GM23338 (cell line): ENCODE measurements at regions not wholly inside any gene's neighbourhood (a gene's known extent, or its start where the extent isn't known, plus 50 kb on each side); places are given as distances from the start of the nearest gene placed in this dataset.

ENCODE experiments used
- ATAC-seq: fragments of 200-7000 bp; cut with Tn5 transposase; 3 replicates; pipeline ENCODE4 v1.9.1; 2020
- DNase-seq: peaks from one replicate; pipeline ENCODE4 v3.0.0-alpha.2; 2015; ENCODE audit warnings: low spot score
- H2AFZ ChIP-seq: fragments of 200-600 bp; sonication (generic); 2 replicates; pipeline ENCODE4 v1.8.0; 2016; ENCODE audit warnings: antibody characterized with exemption, mild to moderate bottlenecking, moderate library complexity
- H3F3A ChIP-seq: fragments of 200-600 bp; sonication (generic); replicated peaks from 2 replicates; pipeline ENCODE4 v1.8.0; 2017; ENCODE audit warnings: antibody characterized with exemption, mixed run types, low read depth
- H3K27ac ChIP-seq: fragments of 200-600 bp; sonication (generic); 2 replicates; pipeline ENCODE4 v1.6.1; 2016; ENCODE audit warnings: low read depth
- H3K27me3 ChIP-seq: fragments of 200-600 bp; sonication (generic); 2 replicates; pipeline ENCODE4 v1.8.0; 2016; ENCODE audit warnings: mild to moderate bottlenecking, mixed run types, moderate library complexity; ENCODE audit not compliant: insufficient read depth
- H3K36me3 ChIP-seq: fragments of 200-600 bp; sonication (generic); 2 replicates; pipeline ENCODE4 v1.8.0; 2016; ENCODE audit warnings: mild to moderate bottlenecking; ENCODE audit not compliant: insufficient read depth
- H3K4me1 ChIP-seq: fragments of 200-600 bp; sonication (generic); 2 replicates; pipeline ENCODE4 v1.8.0; 2016; ENCODE audit warnings: mild to moderate bottlenecking, moderate library complexity; ENCODE audit not compliant: insufficient read depth
- H3K4me2 ChIP-seq: fragments of 200-600 bp; sonication (generic); 2 replicates; pipeline ENCODE4 v1.7.1; 2017; ENCODE audit warnings: mixed run types
- H3K4me3 ChIP-seq: fragments of 200-600 bp; sonication (generic); 2 replicates; pipeline ENCODE4 v1.6.1; 2016; ENCODE audit warnings: mixed run types
- H3K79me2 ChIP-seq: fragments of 200-600 bp; sonication (generic); replicated peaks from 2 replicates; pipeline ENCODE4 v1.8.0; 2017; ENCODE audit warnings: mild to moderate bottlenecking; ENCODE audit not compliant: insufficient read depth
- H3K9me2 ChIP-seq: fragments of 200-600 bp; sonication (generic); 2 replicates; pipeline ENCODE4 v1.8.0; 2017; ENCODE audit not compliant: insufficient read depth
- H4K20me1 ChIP-seq: fragments of 200-600 bp; sonication (generic); replicated peaks from 2 replicates; pipeline ENCODE4 v1.8.0; 2017; ENCODE audit warnings: mild to moderate bottlenecking; ENCODE audit not compliant: insufficient read depth
- H3K27ac Mint-ChIP-seq: 2 replicates; pipeline ENCODE4 v1.8.0; 2020; ENCODE audit warnings: inconsistent platforms, mild to moderate bottlenecking, moderate library complexity, mixed read lengths
- H3K27me3 Mint-ChIP-seq: 3 replicates; pipeline ENCODE4 v1.8.0; 2022; ENCODE audit warnings: low read depth, mild to moderate bottlenecking, moderate library complexity, mixed read lengths, inconsistent platforms; ENCODE audit not compliant: insufficient read depth, poor library complexity
- H3K36me3 Mint-ChIP-seq: 3 replicates; pipeline ENCODE4 v1.8.0; 2021; ENCODE audit warnings: low read depth, mild to moderate bottlenecking, inconsistent platforms, moderate library complexity, mixed read lengths
- H3K4me1 Mint-ChIP-seq: 3 replicates; pipeline ENCODE4 v1.8.0; 2020; ENCODE audit warnings: mild to moderate bottlenecking, inconsistent platforms, mixed read lengths
- H3K4me3 Mint-ChIP-seq: 3 replicates; pipeline ENCODE4 v1.8.0; 2021; ENCODE audit warnings: moderate library complexity, mild to moderate bottlenecking, inconsistent platforms, mixed read lengths
- H3K9me3 Mint-ChIP-seq: 3 replicates; pipeline ENCODE4 v1.8.0; 2020; ENCODE audit warnings: moderate library complexity, mild to moderate bottlenecking, inconsistent platforms, mixed read lengths
- CREB1 ChIP-seq: fragments of 250-450 bp; sonication (Bioruptor Pico); IDR thresholded peaks from 2 replicates; pipeline ENCODE4 v1.5.0; 2020; ENCODE audit warnings: low read depth, mild to moderate bottlenecking, moderate library complexity
- JUNB ChIP-seq: IDR thresholded peaks from one replicate; pipeline ENCODE4 v1.6.1; 2016; ENCODE audit warnings: antibody characterized with exemption; ENCODE audit not compliant: unreplicated experiment
- NANOG ChIP-seq: IDR thresholded peaks from 2 replicates; pipeline ENCODE4 v1.6.1; 2016; ENCODE audit warnings: antibody characterized with exemption, borderline replicate concordance
- POLR2AphosphoS5 ChIP-seq: IDR thresholded peaks from 2 replicates; pipeline ENCODE4 v1.6.1; 2016; ENCODE audit warnings: antibody characterized with exemption, low read depth
- STAT1 ChIP-seq: IDR thresholded peaks from one replicate; pipeline ENCODE4 v1.6.1; 2016; ENCODE audit warnings: antibody characterized with exemption; ENCODE audit not compliant: unreplicated experiment
- ZNF114 ChIP-seq: fragments of 250-450 bp; sonication (Bioruptor Pico); IDR thresholded peaks from 2 replicates; pipeline ENCODE4 v1.5.0; 2020; ENCODE audit warnings: mild to moderate bottlenecking, moderate library complexity
- ZNF331 ChIP-seq: fragments of 250-450 bp; sonication (Bioruptor Pico); IDR thresholded peaks from 2 replicates; pipeline ENCODE4 v1.5.0; 2020; ENCODE audit warnings: low read depth, mild to moderate bottlenecking, moderate library complexity
- TF ChIP-seq, protein P1 (sequence below), 2 experiments: fragments of 200-600 bp in 1 of 2; sonication (generic) in 1 of 2; conservative IDR thresholded peaks; 2 replicates each; pipeline versions ENCODE4 v1.5.1 to v1.6.1; 2016 to 2017; ENCODE audit warnings: antibody characterized with exemption in 2 of 2, low read depth in 2 of 2, mild to moderate bottlenecking in 2 of 2, moderate library complexity in 1 of 2

DNA sequence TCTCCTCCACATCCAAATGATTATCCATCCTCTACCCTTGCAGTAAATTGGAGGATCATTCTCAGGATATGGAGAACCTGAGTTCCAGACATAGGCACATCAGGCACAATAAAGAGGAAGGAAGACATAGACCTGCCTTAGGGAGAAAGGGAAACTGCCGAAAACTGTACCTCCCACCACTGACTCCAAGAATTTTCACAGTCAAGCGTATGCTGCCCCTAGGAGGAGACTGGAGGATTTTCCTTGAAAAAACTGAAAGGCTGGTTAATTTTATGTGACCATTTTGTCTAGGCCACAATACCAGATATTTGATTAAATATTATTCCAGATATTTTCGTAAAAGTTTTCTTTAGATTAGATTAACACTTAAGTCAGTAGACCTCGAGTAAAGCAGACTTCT is 638.5 kb upstream of the PKDCC start:
- Histone ChIP-seq H3K4me2 (no peak overlapping the region), H3F3A (no peaks in the 10 kb centered on the region), H3K4me1 (no peaks in the 10 kb centered on the region), H3K27ac (no peak overlapping the region), H3K4me3 (no peak overlapping the region), H2AFZ (peak overlapping the region; percentile 36; the same call in 1 of the 2 replicates), H3K79me2 (no peaks in the 10 kb centered on the region), H3K27me3 (no peaks in the 10 kb centered on the region), H3K9me2 (no peaks in the 10 kb centered on the region), H4K20me1 (no peaks in the 10 kb centered on the region), H3K36me3 (no peaks in the 10 kb centered on the region)
- Mint-ChIP-seq H3K36me3 (no peaks in the 10 kb centered on the region), H3K9me3 (no peaks in the 10 kb centered on the region), H3K4me3 (no peak overlapping the region), H3K27ac (no peak overlapping the region), H3K27me3 (peaks cover 1% of the 10 kb centered on the region), H3K4me1 (0 out of 3 replicates have a peak, but pooled peaks cover 2% of the 10 kb centered on the region)
- peak; percentile 46; the same call in 2 of the 3 replicates for ATAC-seq
- peak; percentile 35 for DNase-seq
- TF ChIP-seq, protein P1, sequence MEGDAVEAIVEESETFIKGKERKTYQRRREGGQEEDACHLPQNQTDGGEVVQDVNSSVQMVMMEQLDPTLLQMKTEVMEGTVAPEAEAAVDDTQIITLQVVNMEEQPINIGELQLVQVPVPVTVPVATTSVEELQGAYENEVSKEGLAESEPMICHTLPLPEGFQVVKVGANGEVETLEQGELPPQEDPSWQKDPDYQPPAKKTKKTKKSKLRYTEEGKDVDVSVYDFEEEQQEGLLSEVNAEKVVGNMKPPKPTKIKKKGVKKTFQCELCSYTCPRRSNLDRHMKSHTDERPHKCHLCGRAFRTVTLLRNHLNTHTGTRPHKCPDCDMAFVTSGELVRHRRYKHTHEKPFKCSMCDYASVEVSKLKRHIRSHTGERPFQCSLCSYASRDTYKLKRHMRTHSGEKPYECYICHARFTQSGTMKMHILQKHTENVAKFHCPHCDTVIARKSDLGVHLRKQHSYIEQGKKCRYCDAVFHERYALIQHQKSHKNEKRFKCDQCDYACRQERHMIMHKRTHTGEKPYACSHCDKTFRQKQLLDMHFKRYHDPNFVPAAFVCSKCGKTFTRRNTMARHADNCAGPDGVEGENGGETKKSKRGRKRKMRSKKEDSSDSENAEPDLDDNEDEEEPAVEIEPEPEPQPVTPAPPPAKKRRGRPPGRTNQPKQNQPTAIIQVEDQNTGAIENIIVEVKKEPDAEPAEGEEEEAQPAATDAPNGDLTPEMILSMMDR (conservative IDR thresholded peaks at IDR 0.05; ENCODE audit: low read depth in 2 of 2): peak; percentile 46 to 62
- TF ChIP-seq ZNF114: no peak

DNA sequence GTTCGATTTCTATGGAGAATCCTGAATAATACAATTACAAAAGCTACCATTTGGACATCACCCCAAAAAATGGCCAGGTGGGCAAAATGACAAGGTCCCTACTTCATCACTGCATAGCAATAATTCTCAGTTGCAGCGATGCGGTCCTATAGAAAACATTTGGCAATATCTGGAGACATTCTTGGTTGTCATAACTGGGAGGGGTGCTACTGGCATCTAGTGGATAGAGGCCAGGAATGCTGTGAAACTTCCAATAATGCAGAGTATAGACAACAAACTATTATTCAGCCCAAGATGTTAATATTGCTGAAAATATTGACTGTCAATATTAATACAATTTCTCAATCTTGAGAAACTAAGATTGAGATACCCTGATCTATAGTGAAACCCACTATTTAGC is 637.8 kb upstream of the PKDCC start:
- no peaks in the 10 kb centered on the region for H3F3A ChIP-seq
- no peak overlapping the region for H2AFZ ChIP-seq
- no peaks in the 10 kb centered on the region for H3K36me3 ChIP-seq
- no peak for DNase-seq
- Mint-ChIP-seq H3K36me3 (no peaks in the 10 kb centered on the region), H3K9me3 (no peaks in the 10 kb centered on the region), H3K27me3 (peaks cover 1% of the 10 kb centered on the region), H3K27ac (no peak overlapping the region), H3K4me1 (0 out of 3 replicates have a peak, but pooled peaks cover 2% of the 10 kb centered on the region), H3K4me3 (no peak overlapping the region)
- no peak for TF ChIP-seq CREB1
- TF ChIP-seq, protein P1 (conservative IDR thresholded peaks at IDR 0.05; ENCODE audit: low read depth in 2 of 2): peak; percentile 13 to 42; a peak in 2 of 4 replicates
- TF ChIP-seq STAT1: no peak
- H3K9me2 ChIP-seq: no peaks in the 10 kb centered on the region
- no peak overlapping the region for H3K4me2 ChIP-seq
- H3K27me3 ChIP-seq: no peaks in the 10 kb centered on the region
- no peaks in the 10 kb centered on the region for H4K20me1 ChIP-seq
- H3K79me2 ChIP-seq: no peaks in the 10 kb centered on the region
- H3K27ac ChIP-seq: no peak overlapping the region
- H3K4me1 ChIP-seq: no peaks in the 10 kb centered on the region
- no peak for ATAC-seq
- no peak overlapping the region for H3K4me3 ChIP-seq

DNA sequence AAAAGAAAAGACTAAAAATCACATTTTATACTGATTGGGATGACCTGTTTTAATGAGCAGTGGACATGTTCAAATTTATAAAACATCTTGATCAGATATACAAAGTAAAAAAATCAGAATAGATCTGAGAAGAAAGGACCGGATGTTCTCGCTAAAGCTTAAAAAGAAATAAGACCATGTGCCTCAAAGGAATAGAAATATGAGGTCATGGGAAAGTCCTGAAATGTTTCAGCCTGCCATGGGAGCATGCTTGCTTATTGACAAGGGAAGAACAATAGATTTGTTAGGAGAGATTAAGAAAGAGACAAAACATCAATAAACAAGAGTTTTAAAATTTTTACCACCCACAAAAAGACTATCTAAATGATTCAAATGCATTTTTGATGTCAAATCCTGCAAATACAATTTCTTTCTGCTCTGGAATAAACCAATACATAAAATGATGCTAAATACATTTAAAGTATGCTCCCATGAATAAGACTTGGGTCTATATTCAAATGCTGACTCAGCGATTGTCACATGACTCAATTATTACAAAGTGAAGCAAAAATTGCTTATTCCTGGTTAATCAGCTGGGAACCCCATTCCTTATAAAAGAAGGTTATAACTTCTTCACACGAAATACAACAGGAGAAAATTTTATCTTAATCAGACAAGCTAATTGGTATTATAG is 633.9 kb upstream of the PKDCC start:
- H3K9me2 ChIP-seq: no peaks in the 10 kb centered on the region
- H4K20me1 ChIP-seq: no peaks in the 10 kb centered on the region
- DNase-seq (no peak), ATAC-seq (no peak)
- H3K36me3 ChIP-seq: no peaks in the 10 kb centered on the region
- H2AFZ ChIP-seq: no peak overlapping the region
- H3K27ac Mint-ChIP-seq: no peak overlapping the region
- no peaks in the 10 kb centered on the region for H3K79me2 ChIP-seq
- H3K4me2 ChIP-seq: no peak overlapping the region
- no peak overlapping the region for H3K4me3 ChIP-seq
- peaks cover 1% of the 10 kb centered on the region for H3K27me3 Mint-ChIP-seq
- H3K36me3 Mint-ChIP-seq: no peaks in the 10 kb centered on the region
- no peak overlapping the region for H3K4me3 Mint-ChIP-seq
- H3K9me3 Mint-ChIP-seq: no peaks in the 10 kb centered on the region
- H3K4me1 Mint-ChIP-seq: 0 out of 3 replicates have a peak, but pooled peaks cover 2% of the 10 kb centered on the region
- H3F3A ChIP-seq: no peaks in the 10 kb centered on the region
- H3K4me1 ChIP-seq: no peaks in the 10 kb centered on the region
- H3K27ac ChIP-seq: no peak overlapping the region
- H3K27me3 ChIP-seq: no peaks in the 10 kb centered on the region
- no peak for TF ChIP-seq JUNB
- TF ChIP-seq NANOG: no peak
- no peak for TF ChIP-seq POLR2AphosphoS5
- TF ChIP-seq ZNF331 (CRISPR knock-in tag): no peak
